Hematopoietic multipotent progenitor cell treated with erythropoietin and hydrocortisone succinate and interleukin-3 and kit ligand, for 8 days (in vitro differentiated cells): ENCODE measurements at regions not wholly inside any gene's neighbourhood (a gene's known extent, or its start where the extent isn't known, plus 50 kb on each side); places are given as distances from the start of the nearest gene placed in this dataset.
"Not testable (repeated sequence)": the region's sequence is repeated elsewhere in the genome, so short reads cannot be mapped to it uniquely, and the experiment has no call there.

Source experiments
- DNase-seq: peaks from one replicate; pipeline ENCODE4 v3.0.0-alpha.2; 2015

DNA sequence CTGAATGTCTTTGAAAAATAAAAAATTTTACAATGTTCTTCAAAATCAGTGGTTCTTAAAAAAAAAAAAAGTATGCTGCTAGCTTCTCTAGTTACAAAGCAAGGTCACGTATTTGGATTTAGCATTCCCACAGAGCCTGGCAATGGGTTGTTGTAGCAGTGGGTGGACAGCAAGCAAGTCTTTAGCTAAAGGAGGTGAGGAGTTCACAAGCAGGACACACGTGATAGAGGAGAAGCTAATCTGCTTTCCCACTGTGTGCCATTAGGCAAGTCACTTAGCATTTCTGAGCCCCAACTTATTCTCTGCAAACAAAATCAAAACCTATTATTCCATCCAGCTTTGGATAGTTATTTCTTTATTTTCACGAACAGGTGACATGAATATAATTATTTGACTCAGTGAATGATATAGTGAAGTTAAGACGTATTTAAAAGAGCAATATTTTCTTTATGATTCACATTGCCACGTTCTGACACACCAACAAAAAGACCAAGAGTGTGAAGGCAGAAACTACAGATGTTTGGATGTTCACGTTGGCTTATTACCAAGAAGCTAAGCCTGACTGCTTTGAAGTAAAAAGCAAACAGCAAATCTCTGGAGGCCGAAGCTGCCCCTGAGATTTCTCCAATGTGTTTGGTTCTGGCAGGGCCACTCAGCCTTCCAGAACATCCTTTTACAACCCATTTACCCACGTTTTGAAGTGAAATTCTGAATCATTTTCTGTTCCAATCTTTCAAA, 612.1 kb upstream of the CDH6 start:
- no peak for DNase-seq

- DNase-seq: no peak
Measured at GRCh38 chr5:30574761-30575160, 618.7 kb upstream of the CDH6 start.

DNA sequence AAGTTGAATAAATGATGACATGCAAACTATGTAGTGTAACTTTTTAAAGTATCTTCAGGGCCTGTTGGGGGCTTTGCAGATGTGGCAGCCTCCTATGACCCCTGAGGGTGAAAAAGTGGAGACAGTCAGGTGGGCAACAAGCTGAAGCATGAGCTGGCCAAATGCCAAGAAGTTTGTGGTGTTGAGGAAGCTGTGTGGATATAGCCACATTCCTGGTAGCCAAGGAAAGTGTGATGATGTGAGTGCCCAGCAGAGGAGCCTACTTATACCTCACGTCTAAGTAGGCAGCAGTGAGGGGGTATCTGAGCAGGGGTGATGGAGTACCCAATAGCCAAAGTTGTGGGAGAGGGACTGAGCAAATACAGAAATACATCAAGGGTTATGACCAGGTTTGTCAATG, 621.2 kb upstream of the CDH6 start:
- no peak for DNase-seq

- no peak for DNase-seq
Measured at GRCh38 chr5:30561771-30562170, 631.7 kb upstream of the CDH6 start.

- DNase-seq: no peak
Measured at GRCh38 chr5:30551618-30552017, 641.9 kb upstream of the CDH6 start.

GRCh38 chr5:30548580-30549305, 644.7 kb upstream of the CDH6 start:
- no peak for DNase-seq

- DNase-seq: no peak
Measured at GRCh38 chr5:30540150-30540549, 653.3 kb upstream of the CDH6 start.

- no peak for DNase-seq
Measured at GRCh38 chr5:30539004-30539634, 654.4 kb upstream of the CDH6 start.

- no peak for DNase-seq
Measured at GRCh38 chr5:30525353-30525752, 668.1 kb upstream of the CDH6 start.

GRCh38 chr5:30524428-30524827, 669.1 kb upstream of the CDH6 start:
- DNase-seq: no peak

DNA sequence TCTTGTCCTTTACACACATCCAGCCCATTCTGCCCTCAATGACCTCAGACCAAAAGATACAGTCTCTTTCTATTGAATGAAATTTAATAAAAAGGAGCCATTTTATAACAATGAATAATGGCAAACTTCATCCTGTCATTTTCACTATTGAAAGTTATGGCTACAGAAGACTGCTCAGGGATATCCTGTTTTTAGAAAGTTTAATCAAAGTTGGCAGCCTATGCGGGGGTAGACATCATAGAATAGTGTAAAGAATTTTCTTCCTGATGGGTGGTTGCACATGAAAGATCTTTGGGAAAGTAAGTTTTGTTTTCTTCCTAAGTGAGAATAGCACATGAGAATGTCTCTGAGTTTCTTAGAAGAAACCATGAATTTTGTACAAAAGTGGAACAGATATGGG, 670.4 kb upstream of the CDH6 start:
- no peak for DNase-seq

DNA sequence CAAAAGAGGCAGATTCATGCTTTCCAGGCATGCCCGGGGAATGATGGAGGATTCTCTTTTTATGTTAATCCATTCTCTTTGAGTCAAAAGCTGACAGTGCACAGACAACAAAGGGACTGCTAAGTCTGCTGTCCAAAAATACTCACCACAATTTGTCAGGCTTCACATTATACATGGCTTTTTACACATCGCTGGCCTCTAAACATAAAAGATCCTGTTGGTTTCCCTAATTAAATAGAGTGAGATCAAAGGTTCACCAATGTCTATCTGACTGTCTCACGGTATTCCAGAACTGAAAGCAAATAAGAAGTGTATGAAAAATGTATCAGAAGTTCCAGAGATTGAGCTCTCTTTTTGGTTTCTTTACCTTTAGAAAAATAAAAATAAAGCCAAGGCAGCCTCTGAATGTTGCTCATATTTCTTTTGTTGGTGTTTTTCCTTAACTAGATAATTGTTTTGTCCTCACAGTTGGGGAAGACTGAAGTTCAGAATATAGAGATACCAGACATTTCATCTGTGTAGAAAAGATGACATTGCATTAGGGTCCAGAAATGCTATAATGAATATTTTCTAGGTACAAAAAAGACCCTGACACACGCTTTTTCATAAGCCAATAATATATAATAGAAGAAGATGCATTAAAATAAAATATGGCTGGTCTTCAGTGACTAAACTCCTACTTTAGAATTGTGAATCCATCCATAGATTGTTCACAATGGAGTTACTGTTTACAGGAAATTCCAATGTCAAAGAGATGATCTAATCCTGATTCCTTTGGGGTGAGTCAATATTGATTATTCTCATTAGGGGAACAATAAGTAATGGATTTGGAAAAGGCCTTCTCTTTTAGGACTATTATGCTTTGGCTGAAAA, 688.2 kb upstream of the CDH6 start:
- DNase-seq: no peak

DNA sequence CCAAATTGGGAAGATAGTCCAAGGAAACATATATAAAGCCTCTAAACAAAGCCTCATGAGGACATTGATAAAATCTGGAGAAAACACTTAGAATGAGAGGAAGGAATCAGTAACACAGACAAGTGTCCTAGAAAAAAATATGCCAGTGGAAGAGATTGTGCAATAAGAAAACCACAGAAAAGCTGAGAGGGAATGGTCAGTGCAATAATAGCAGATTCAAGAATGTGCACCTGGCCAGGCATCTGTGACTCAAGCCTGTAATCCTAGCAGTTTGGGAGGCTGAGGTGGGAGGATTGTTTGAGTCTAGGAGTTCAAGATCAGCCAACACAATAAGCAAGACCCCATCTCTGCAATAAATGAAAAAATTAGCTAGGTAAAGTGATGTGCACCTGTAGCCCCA, 691.2 kb upstream of the CDH6 start:
- DNase-seq: no peak

DNA sequence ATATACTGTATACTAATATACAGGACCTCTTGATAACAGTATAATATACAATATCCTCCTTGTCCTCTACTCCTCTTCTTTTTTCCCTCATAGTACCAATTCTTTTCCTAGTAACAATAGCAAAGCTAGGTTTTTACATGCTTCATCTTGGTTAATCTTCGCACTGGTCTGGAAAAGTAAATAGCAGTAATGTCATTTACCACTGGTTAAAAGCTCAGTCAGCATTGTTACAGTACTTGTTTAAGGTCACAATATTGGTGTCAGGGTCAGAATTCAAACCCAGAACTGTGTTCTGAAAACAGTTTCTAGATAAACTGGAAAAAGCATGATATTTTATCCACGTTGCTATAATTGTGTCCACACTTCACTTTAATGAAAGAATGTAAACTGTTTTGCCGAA, 692.4 kb upstream of the CDH6 start:
- no peak for DNase-seq

GRCh38 chr5:30500513-30500912, 693.0 kb upstream of the CDH6 start:
- DNase-seq: no peak

- no peak for DNase-seq
Measured at GRCh38 chr5:30499402-30499801, 694.1 kb upstream of the CDH6 start.

DNA sequence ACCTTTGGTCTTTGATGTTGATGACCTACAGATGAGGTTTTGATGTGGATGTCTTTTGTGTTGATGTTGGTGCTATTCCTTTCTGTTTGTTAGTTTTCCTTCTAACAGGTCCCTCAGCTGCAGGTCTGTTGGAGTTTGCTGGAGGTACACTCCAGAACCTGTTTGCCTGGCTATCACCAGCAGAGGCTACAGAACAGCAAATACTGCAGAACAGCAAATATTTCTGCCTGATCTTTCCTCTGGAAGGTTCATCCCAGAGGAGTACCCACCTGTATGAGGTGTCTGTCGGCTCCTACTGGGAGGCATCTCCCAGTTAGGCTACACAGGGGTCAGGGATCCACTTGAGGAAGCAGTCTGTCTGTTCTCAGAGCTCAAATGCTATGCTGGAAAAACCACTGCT, 694.5 kb upstream of the CDH6 start:
- DNase-seq: no peak

DNA sequence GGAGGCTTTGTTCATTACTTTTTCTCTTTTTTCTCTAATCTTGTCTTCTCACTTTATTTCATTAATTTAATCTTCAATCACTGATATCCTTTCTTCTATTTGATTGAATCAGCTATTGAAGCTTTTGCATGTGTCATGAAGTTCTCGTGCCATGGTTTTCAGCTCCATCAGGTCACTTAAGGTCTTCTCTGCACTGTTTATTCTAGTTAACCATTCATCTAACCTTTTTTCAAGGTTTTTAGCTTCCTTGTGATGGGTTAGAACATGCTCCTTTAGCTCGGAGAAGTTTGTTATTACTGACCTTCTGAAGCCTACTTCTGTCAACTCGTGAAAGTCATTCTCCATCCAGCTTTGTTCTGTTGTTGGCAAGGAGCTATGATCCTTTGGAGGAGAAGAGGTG, 695.0 kb upstream of the CDH6 start:
- DNase-seq: not testable (repeated sequence)

DNA sequence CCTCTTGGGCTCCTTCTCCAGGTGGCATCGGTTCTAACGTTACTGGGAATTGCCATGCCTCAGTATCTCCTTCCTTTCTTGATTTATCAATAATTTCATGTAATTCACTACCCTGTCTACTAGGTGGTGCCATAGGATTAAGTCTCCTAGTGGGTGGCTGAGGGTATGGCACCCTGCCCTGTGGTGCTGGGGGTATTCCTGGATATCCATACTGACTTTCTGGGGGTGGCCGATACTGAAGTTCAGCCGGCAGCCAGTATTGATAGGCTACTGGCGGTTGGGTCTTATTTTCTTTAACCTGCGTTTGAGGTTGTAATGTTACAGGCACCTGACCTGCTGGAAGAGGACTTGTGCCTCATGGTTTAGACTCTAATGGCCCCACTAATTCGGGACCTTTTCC, 699.4 kb upstream of the CDH6 start:
- DNase-seq: not testable (repeated sequence)

GRCh38 chr5:30479104-30479503, 714.4 kb upstream of the CDH6 start:
- DNase-seq: no peak

GRCh38 chr5:30475429-30475828, 718.1 kb upstream of the CDH6 start:
- DNase-seq: no peak

DNA sequence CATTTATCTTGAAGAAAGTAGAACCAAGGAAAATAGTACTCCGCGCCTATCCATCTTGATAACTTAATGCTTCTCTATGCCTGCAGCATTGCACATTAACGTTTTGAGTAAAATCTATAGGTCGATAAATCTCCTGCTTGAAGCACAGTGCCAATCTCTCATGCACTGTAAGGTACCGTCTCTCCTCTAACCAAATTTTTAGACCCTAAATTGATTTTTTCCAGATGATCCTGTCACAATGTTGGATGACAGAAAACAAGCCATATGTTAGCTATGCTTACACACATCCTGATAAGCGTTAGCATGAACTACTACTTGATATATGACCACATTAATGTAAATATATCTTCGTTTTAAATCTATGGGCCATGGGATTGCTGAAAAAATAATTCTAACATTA, 723.8 kb upstream of the CDH6 start:
- DNase-seq: no peak

DNA sequence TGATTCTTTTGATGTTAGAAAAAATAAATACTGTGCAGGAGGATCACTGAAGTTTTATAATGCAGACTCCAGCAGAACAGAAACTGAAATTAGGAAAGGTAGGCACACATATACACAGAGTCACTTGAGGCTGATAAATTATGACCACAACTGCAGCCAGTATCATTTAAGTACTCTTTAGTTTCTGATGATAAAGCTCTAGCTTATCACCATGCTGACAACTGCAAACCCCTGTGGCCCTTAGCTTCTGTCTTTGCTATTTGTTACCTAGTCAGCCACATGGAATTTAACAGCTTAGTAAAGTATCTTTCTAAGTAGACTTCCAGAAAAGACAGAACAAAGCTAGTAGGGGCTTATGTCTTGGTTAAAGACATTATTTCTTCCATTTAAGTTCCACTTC, 734.8 kb upstream of the CDH6 start:
- no peak for DNase-seq
